GM12892 (cell line): ENCODE measurements at regions not wholly inside any gene's neighbourhood (a gene's known extent, or its start where the extent isn't known, plus 50 kb on each side); places are given as distances from the start of the nearest gene placed in this dataset.

Source experiments
- POLR2A ChIP-seq: IDR thresholded peaks from 2 replicates; pipeline ENCODE4 v1.6.1; 2011; ENCODE audit warnings: low read depth, low read length, control low read depth
- POLR2AphosphoS5 ChIP-seq: IDR thresholded peaks from 2 replicates; pipeline ENCODE4 v1.6.1; 2011; ENCODE audit warnings: low read depth, low read length, control low read depth
- TAF1 ChIP-seq: IDR thresholded peaks from 2 replicates; pipeline ENCODE4 v1.6.1; 2011; ENCODE audit warnings: low read depth, mild to moderate bottlenecking, control low read depth, low read length, borderline replicate concordance

GRCh38 chr2:66938471-66938967, 458.6 kb upstream of the ETAA1 start:
- no peak for TF ChIP-seq POLR2AphosphoS5
- TF ChIP-seq POLR2A, result no peak
- no peak for TF ChIP-seq TAF1
